ENCODE measurements at regions not wholly inside any gene's neighbourhood (a gene's known extent, or its start where the extent isn't known, plus 50 kb on each side); places are given as distances from the start of the nearest gene placed in this dataset.

- TF ChIP-seq POLR2A (IDR thresholded peaks at IDR 0.05), result no peak
- TF ChIP-seq CTCF (IDR thresholded peaks at IDR 0.05), result no peak
Measured at GRCh38 chr11:126139111-126140091, 72.0 kb downstream of the RPUSD4 start.

Data from Peyer's patch (tissue), 4 donors.